NB4 (cell line): ENCODE measurements at regions not wholly inside any gene's neighbourhood (a gene's known extent, or its start where the extent isn't known, plus 50 kb on each side); places are given as distances from the start of the nearest gene placed in this dataset.

Source experiments
- DNase-seq: peaks from one replicate; pipeline ENCODE4 v3.0.0; 2010; ENCODE audit warnings: low read depth
- H3K4me3 ChIP-seq: one replicate; pipeline ENCODE4 v1.5.1; 2011; ENCODE audit warnings: mild to moderate bottlenecking, low read depth, low read length, moderate library complexity
- CTCF ChIP-seq: IDR thresholded peaks from one replicate; pipeline ENCODE4 v1.5.1; 2012; ENCODE audit warnings: low read depth, low read length
- MAX ChIP-seq: IDR thresholded peaks from 2 replicates; pipeline ENCODE4 v1.6.1; 2011; ENCODE audit warnings: low read depth, low read length
- MYC ChIP-seq: IDR thresholded peaks from 2 replicates; pipeline ENCODE4 v1.6.1; 2011; ENCODE audit warnings: low read depth, low read length
- POLR2A ChIP-seq: IDR thresholded peaks from 2 replicates; pipeline ENCODE4 v1.6.1; 2011; ENCODE audit warnings: mild to moderate bottlenecking; ENCODE audit not compliant: insufficient read length; ENCODE audit errors: extremely low read depth

- no peak for DNase-seq
- TF ChIP-seq MAX: no peak
- no peak for TF ChIP-seq CTCF
- no peak for TF ChIP-seq POLR2A
- no peak for TF ChIP-seq MYC
- H3K4me3 ChIP-seq: no peak overlapping the region
Measured at GRCh38 chr4:180314972-180315371, 1928.2 kb upstream of the TENM3 start.

- no peak overlapping the region for H3K4me3 ChIP-seq
- TF ChIP-seq CTCF (no peak), POLR2A (no peak), MAX (no peak), MYC (no peak)
- DNase-seq: no peak
Measured at GRCh38 chr4:180330521-180330920, 1912.7 kb upstream of the TENM3 start.

- no peak overlapping the region for H3K4me3 ChIP-seq
- no peak for TF ChIP-seq MAX
- no peak for TF ChIP-seq POLR2A
- TF ChIP-seq MYC: no peak
- TF ChIP-seq CTCF: no peak
- DNase-seq: no peak
Measured at GRCh38 chr4:180333162-180333561, 1910.0 kb upstream of the TENM3 start.

- no peak for TF ChIP-seq MAX
- TF ChIP-seq POLR2A: no peak
- H3K4me3 ChIP-seq: no peak overlapping the region
- no peak for DNase-seq
Measured at GRCh38 chr4:180335566-180335965, 1907.6 kb upstream of the TENM3 start.

GRCh38 chr4:180336494-180337090 is 1906.6 kb upstream of the TENM3 start:
- no peak overlapping the region for H3K4me3 ChIP-seq
- no peak for TF ChIP-seq MAX
- TF ChIP-seq POLR2A: no peak
- no peak for TF ChIP-seq CTCF
- DNase-seq: no peak

- no peak for DNase-seq
- no peak overlapping the region for H3K4me3 ChIP-seq
- no peak for TF ChIP-seq POLR2A
Measured at GRCh38 chr4:180341926-180342325, 1901.3 kb upstream of the TENM3 start.

- no peak overlapping the region for H3K4me3 ChIP-seq
- no peak for DNase-seq
Measured at GRCh38 chr4:180350901-180351300, 1892.3 kb upstream of the TENM3 start.

More at GRCh38 chr4:180350901-180351300, 1892.3 kb upstream of the TENM3 start:
- TF ChIP-seq POLR2A (no peak), CTCF (no peak)
